Left colon (tissue), 2 donors: ENCODE measurements at regions not wholly inside any gene's neighbourhood (a gene's known extent, or its start where the extent isn't known, plus 50 kb on each side); places are given as distances from the start of the nearest gene placed in this dataset.

Source experiments
- ATAC-seq: fragments of 200-7000 bp; cut with Tn5 transposase; one replicate; pipeline ENCODE4 v1.9.1; 2020; ENCODE audit warnings: mild to moderate bottlenecking, moderate library complexity
- DNase-seq, 2 donors: peaks; one replicate each; pipeline ENCODE4 v3.0.0-alpha.2; 2020
- intact Hi-C, 2 donors: fragments of 100-400 bp; cut with DNase I in 1 of 2; cut with micrococcal nuclease in 1 of 2; formaldehyde crosslinking; loops; one replicate each; pipeline versions ENCODE4 v1.11.2 to v1.14.0; 2022; cut with DNase I, micrococcal nuclease
- donor health status: DM: no; HTN: no; CAD: no.
- donor health status: DM: yes; HTN: yes; CAD: no.

GRCh38 chr22:48103126-48103875 is 1340.9 kb downstream of the TBC1D22A start:
- DNase-seq (no peak), ATAC-seq (no peak)
- intact Hi-C loops = no loop called here

- no peak for DNase-seq
- intact Hi-C loops = no loop called here
- ATAC-seq = no peak
Measured at GRCh38 chr22:48102581-48102980, 1340.1 kb downstream of the TBC1D22A start.

- no peak for DNase-seq
- intact Hi-C loops = no loop called here
- ATAC-seq = no peak
Measured at GRCh38 chr22:48101704-48102103, 1339.3 kb downstream of the TBC1D22A start.

GRCh38 chr22:48100685-48101417 is 1338.4 kb downstream of the TBC1D22A start:
- intact Hi-C loops = no loop called here
- no peak for ATAC-seq
- DNase-seq = no peak

- no peak for ATAC-seq
- intact Hi-C loops = no loop called here
- DNase-seq = no peak
Measured at GRCh38 chr22:48099671-48100070, 1337.2 kb downstream of the TBC1D22A start.

- intact Hi-C loops = no loop called here
- ATAC-seq = no peak
- DNase-seq = peak in 1 of 2 donors; percentile 13
Measured at GRCh38 chr22:48099251-48099650, 1336.8 kb downstream of the TBC1D22A start.

- DNase-seq (peak in 1 of 2 donors; percentile 1), ATAC-seq (no peak)
- intact Hi-C loops = no loop called here
Measured at GRCh38 chr22:48098921-48099245, 1336.4 kb downstream of the TBC1D22A start.

GRCh38 chr22:48098243-48098920 is 1335.9 kb downstream of the TBC1D22A start:
- DNase-seq = no peak
- intact Hi-C loops = no loop called here

GRCh38 chr22:48097723-48098122 is 1335.3 kb downstream of the TBC1D22A start:
- ATAC-seq = no peak
- DNase-seq = no peak
- intact Hi-C loops = no loop called here

More at GRCh38 chr22:48098243-48098920, 1335.9 kb downstream of the TBC1D22A start:
- peak; percentile 21 for ATAC-seq

- peak in 1 of 2 donors; percentile 17 for DNase-seq
Measured at GRCh38 chr22:48096851-48097665, 1334.6 kb downstream of the TBC1D22A start.

GRCh38 chr22:48096411-48096810 is 1334.0 kb downstream of the TBC1D22A start:
- no peak for ATAC-seq
- intact Hi-C loops = no loop called here
- DNase-seq = no peak

More at GRCh38 chr22:48096851-48097665, 1334.6 kb downstream of the TBC1D22A start:
- intact Hi-C loops = no loop called here
- ATAC-seq = no peak

- DNase-seq = peak in 1 of 2 donors; percentile 8
- ATAC-seq = no peak
Measured at GRCh38 chr22:48093981-48094380, 1331.5 kb downstream of the TBC1D22A start.

GRCh38 chr22:48092866-48093265 is 1330.4 kb downstream of the TBC1D22A start:
- DNase-seq (no peak), ATAC-seq (no peak)
- intact Hi-C loops = no loop called here

More at GRCh38 chr22:48093981-48094380, 1331.5 kb downstream of the TBC1D22A start:
- intact Hi-C loops = no loop called here

- intact Hi-C loops = no loop called here
- ATAC-seq (no peak), DNase-seq (peak in 1 of 2 donors; percentile 9)
Measured at GRCh38 chr22:48091656-48092223, 1329.3 kb downstream of the TBC1D22A start.

- intact Hi-C loops = no loop called here
- ATAC-seq (no peak), DNase-seq (peak in 1 of 2 donors; percentile 2)
Measured at GRCh38 chr22:48091060-48091650, 1328.7 kb downstream of the TBC1D22A start.

GRCh38 chr22:48090332-48090672 is 1327.9 kb downstream of the TBC1D22A start:
- intact Hi-C loops = no loop called here
- ATAC-seq (no peak), DNase-seq (no peak)

GRCh38 chr22:48089601-48090331 is 1327.3 kb downstream of the TBC1D22A start:
- DNase-seq = peak; percentile 28 to 34
- ATAC-seq = peak; percentile 31
- intact Hi-C loops = no loop called here
